HG02973 (cell line): ENCODE measurements at regions not wholly inside any gene's neighbourhood (a gene's known extent, or its start where the extent isn't known, plus 50 kb on each side); places are given as distances from the start of the nearest gene placed in this dataset.

ENCODE experiments used
- ATAC-seq: cut with Tn5 transposase; IDR thresholded peaks from one replicate; pipeline ENCODE4 v1.9.1; 2021; ENCODE audit warnings: moderate library complexity; ENCODE audit not compliant: unreplicated experiment

GRCh38 chr6:14361956-14362587, 244.5 kb downstream of the CD83 start:
- no peak for ATAC-seq

GRCh38 chr6:14364370-14364769, 246.8 kb downstream of the CD83 start:
- ATAC-seq: no peak

GRCh38 chr6:14365393-14365792, 247.8 kb downstream of the CD83 start:
- ATAC-seq: no peak

GRCh38 chr6:14366315-14366714, 248.7 kb downstream of the CD83 start:
- no peak for ATAC-seq

- no peak for ATAC-seq
Observed at GRCh38 chr6:14366872-14367271, 249.3 kb downstream of the CD83 start.

GRCh38 chr6:14367296-14367695, 249.7 kb downstream of the CD83 start:
- ATAC-seq: no peak

- no peak for ATAC-seq
Observed at GRCh38 chr6:14369717-14370116, 252.1 kb downstream of the CD83 start.

GRCh38 chr6:14371530-14371929, 254.0 kb downstream of the CD83 start:
- ATAC-seq: no peak

- ATAC-seq: no peak
Observed at GRCh38 chr6:14372734-14373489, 255.3 kb downstream of the CD83 start.

- ATAC-seq: no peak
Observed at GRCh38 chr6:14373648-14374437, 256.3 kb downstream of the CD83 start.

GRCh38 chr6:14375930-14376329, 258.4 kb downstream of the CD83 start:
- ATAC-seq: no peak

GRCh38 chr6:14379568-14379967, 262.0 kb downstream of the CD83 start:
- no peak for ATAC-seq

GRCh38 chr6:14380086-14380820, 262.7 kb downstream of the CD83 start:
- ATAC-seq: no peak

- no peak for ATAC-seq
Observed at GRCh38 chr6:14380901-14381828, 263.6 kb downstream of the CD83 start.

GRCh38 chr6:14381829-14382677, 264.5 kb downstream of the CD83 start:
- no peak for ATAC-seq

- ATAC-seq: no peak
Observed at GRCh38 chr6:14382678-14383236, 265.2 kb downstream of the CD83 start.

GRCh38 chr6:14383393-14384174, 266.0 kb downstream of the CD83 start:
- ATAC-seq: no peak
